ENCODE measurements at regions not wholly inside any gene's neighbourhood (a gene's known extent, or its start where the extent isn't known, plus 50 kb on each side); places are given as distances from the start of the nearest gene placed in this dataset.

- Mint-ChIP-seq H3K4me3 (no peak overlapping the region), H3K27ac (no peak overlapping the region), H3K9me3 (peaks cover 0 to 3% of the 10 kb centered on the region in 2 experiments; a peak in 4 of 5 replicates), H3K4me1 (peaks cover 15 to 16% of the 10 kb centered on the region in 2 experiments), H3K36me3 (ENCODE audit: insufficient read depth in 1 of 3, low read depth in 3 of 3) (peaks cover 0 to under 1% (median 0%) of the 10 kb centered on the region in 3 experiments; a peak in 2 of 7 replicates), H3K27me3 (ENCODE audit: low read depth) (peaks cover 1% of the 10 kb centered on the region; the same call in 1 of the 2 replicates)
- no peak overlapping the region for H4K91ac ChIP-seq (ENCODE audit: insufficient read length, low read depth, low read length)
- H2BK15ac ChIP-seq (ENCODE audit: low read depth, low read length): no peak overlapping the region
- no peak overlapping the region for H3K4ac ChIP-seq (ENCODE audit: low read depth, low read length)
- H3K9ac ChIP-seq (ENCODE audit: extremely low read depth, insufficient read length, low read length): no peak overlapping the region
- no peak for DNase-seq
- H3K18ac ChIP-seq (ENCODE audit: insufficient read length, low read depth, low read length): no peak overlapping the region
- no peak overlapping the region for H3K23ac ChIP-seq (ENCODE audit: insufficient read length, low read depth, low read length)
- H3K27me3 ChIP-seq (ENCODE audit: insufficient read depth, low read length): no peaks in the 10 kb centered on the region
- no peak for TF ChIP-seq CTCF (conservative IDR thresholded peaks at IDR 0.05)
- no peaks in the 10 kb centered on the region for H3K9me3 ChIP-seq (ENCODE audit: control insufficient read depth, low read depth, low read length)
- H3K4me1 ChIP-seq (ENCODE audit: insufficient read depth, low read length): no peaks in the 10 kb centered on the region
- H3K56ac ChIP-seq (ENCODE audit: insufficient read length, low read depth, low read length): no peak overlapping the region
- WGBS (ENCODE audit: extremely low coverage, insufficient read length, low lambda C conversion rate): no CpG with 5 or more reads among the region's 11 CpGs
- no peak overlapping the region for H3T11ph ChIP-seq (ENCODE audit: low read length)
- no peak overlapping the region for H2BK120ac ChIP-seq (ENCODE audit: low read depth, low read length, poor library complexity, severe bottlenecking)
- no peak overlapping the region for H2AK5ac ChIP-seq (ENCODE audit: insufficient read length, low read length)
- no peak overlapping the region for H2BK12ac ChIP-seq (ENCODE audit: insufficient read length, low read depth, low read length)
- no peaks in the 10 kb centered on the region for H3K23me2 ChIP-seq (ENCODE audit: insufficient read length, low read depth, low read length, poor library complexity, severe bottlenecking)
- H3K14ac ChIP-seq (ENCODE audit: insufficient read depth, low read length): no peak overlapping the region
- H3K79me1 ChIP-seq (ENCODE audit: insufficient read depth, low read depth, low read length, poor library complexity, severe bottlenecking): no peaks in the 10 kb centered on the region
- no peak overlapping the region for H2BK5ac ChIP-seq (ENCODE audit: insufficient read length, low read length)
- no peak overlapping the region for H4K5ac ChIP-seq (ENCODE audit: insufficient read length, low read depth, low read length)
- H2AFZ ChIP-seq (ENCODE audit: low read length): no peak overlapping the region
- H3K79me2 ChIP-seq (ENCODE audit: insufficient read depth, low read length): no peaks in the 10 kb centered on the region
- no peak overlapping the region for H3K27ac ChIP-seq (ENCODE audit: insufficient read length, low read depth, low read length)
- H3K4me2 ChIP-seq (ENCODE audit: insufficient read depth, insufficient read length, low read length): no peak overlapping the region
- no peak overlapping the region for H2BK20ac ChIP-seq (ENCODE audit: low read depth, low read length, poor library complexity, severe bottlenecking)
- no peaks in the 10 kb centered on the region for H4K20me1 ChIP-seq (ENCODE audit: control insufficient read depth, insufficient read depth, insufficient read length)
- H4K8ac ChIP-seq (replicated peaks; ENCODE audit: insufficient read length, low read depth, low read length): no peak overlapping the region
Observed at GRCh38 chr6:106787327-106788196, 158.2 kb downstream of the QRSL1 start.

Measured in H9 (cell line).